ENCODE measurements at regions not wholly inside any gene's neighbourhood (a gene's known extent, or its start where the extent isn't known, plus 50 kb on each side); places are given as distances from the start of the nearest gene placed in this dataset.

DNA sequence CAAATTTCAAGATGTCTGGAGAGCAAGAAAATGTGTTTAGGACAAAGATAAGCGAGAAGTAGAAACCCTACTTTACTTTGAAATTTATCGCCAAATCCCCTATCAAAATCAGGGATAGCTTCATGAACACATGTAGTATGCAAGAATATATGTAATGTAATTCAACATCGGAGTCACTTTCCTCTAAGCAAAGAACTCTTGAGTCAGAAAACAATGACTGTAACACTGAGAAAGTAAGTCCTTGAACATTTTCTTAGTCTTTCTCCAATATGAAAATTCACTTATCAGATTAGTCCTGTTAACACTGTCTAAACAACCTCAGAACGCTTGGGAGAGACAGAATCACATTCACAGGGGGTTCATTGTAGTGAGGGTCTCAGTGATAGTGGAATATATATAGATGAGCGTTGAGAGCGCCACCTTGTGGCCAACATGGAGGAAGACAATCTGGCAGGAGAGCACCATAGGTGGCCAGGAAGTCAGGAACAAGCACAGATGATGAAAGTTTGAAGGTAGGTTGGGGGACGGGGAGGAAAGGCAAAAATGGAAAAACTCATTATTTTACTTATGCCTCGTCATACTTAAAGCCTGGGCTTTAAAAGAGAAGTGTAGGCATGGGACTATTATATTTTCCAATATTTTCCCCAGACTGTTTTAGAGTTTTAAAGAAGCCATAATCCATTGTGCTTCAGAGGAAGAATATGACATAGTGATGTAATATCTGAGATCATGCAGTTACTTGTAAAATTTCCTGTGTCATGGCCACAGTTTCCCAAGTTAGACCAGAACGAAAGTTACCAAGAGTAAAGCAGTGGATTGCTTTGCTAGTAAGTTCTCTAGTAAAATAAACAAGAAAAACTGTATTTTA is 115.5 kb upstream of the GNAI1 start:
- Histone ChIP-seq H3K27me3 (replicated peaks; ENCODE audit: control insufficient read depth, insufficient read depth, low read length) (no peaks in the 10 kb centered on the region), H3K36me3 (ENCODE audit: control insufficient read depth, insufficient read depth, low read length) (no peaks in the 10 kb centered on the region), H3K4me3 (replicated peaks; ENCODE audit: low read depth, low read length) (no peak overlapping the region)
- no peak for DNase-seq (ENCODE audit: extremely low read depth, insufficient read length)
- peak; percentile 83 for TF ChIP-seq CTCF (IDR thresholded peaks at IDR 0.05; ENCODE audit: insufficient read depth, low read length, poor library complexity, severe bottlenecking)

DNA sequence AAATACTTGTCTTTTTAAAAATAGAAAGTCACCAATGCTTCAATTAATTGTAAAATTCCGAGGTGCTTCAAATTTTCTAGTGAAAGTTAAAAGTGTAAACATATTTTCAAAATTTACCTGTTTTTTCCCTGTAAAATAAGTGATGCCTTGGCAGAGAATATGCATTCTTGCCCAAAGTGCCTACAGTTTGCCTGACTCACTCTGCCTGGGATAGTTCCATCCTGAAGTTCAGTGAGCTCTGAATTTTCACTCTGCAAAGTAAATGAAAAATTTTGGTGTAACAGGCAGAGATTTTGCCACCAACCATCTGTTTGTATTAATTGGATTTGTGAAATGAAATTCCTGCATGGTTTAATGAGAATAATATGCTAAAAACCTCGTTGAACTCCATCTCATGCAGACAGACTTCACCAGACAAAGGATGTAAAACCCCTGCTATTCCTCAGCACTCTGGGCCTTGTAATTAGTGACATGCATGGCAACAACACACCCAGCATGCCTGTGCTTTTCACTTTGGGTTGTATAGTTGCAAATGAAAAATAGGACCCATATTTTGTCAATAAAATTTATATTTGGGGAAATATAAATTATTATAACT is 117.4 kb upstream of the GNAI1 start:
- no peak overlapping the region for H3K4me3 ChIP-seq (replicated peaks; ENCODE audit: low read depth, low read length)
- TF ChIP-seq CTCF (IDR thresholded peaks at IDR 0.05; ENCODE audit: insufficient read depth, low read length, poor library complexity, severe bottlenecking) = no peak
- no peaks in the 10 kb centered on the region for H3K27me3 ChIP-seq (replicated peaks; ENCODE audit: control insufficient read depth, insufficient read depth, low read length)
- no peak for DNase-seq (ENCODE audit: extremely low read depth, insufficient read length)
- H3K36me3 ChIP-seq (ENCODE audit: control insufficient read depth, insufficient read depth, low read length) = no peaks in the 10 kb centered on the region

DNA sequence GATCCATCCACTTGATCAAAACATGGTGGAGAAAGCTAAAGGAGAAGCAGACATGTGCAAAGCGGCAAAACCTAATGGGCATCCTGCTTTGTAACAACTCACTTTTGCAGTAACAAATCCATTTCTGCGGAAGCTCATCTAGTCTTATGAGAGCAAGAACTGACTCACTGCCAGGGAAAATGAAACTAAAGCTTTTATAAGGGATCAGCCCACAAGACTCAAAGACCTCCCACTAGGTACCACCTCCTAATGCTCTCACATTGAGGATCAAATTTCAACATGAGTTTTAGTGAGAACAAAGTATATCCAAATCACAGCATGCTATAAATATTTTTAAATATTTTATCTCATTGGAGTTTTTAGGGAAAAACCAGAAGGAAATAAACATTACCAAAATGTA is 120.1 kb upstream of the GNAI1 start:
- Histone ChIP-seq H3K4me3 (replicated peaks; ENCODE audit: low read depth, low read length) (no peak overlapping the region), H3K27me3 (replicated peaks; ENCODE audit: control insufficient read depth, insufficient read depth, low read length) (no peaks in the 10 kb centered on the region), H3K36me3 (ENCODE audit: control insufficient read depth, insufficient read depth, low read length) (no peaks in the 10 kb centered on the region)
- no peak for DNase-seq (ENCODE audit: extremely low read depth, insufficient read length)
- TF ChIP-seq CTCF (IDR thresholded peaks at IDR 0.05; ENCODE audit: insufficient read depth, low read length, poor library complexity, severe bottlenecking) = no peak

GRCh38 chr7:80008039-80008438 is 126.6 kb upstream of the GNAI1 start:
- DNase-seq (ENCODE audit: extremely low read depth, insufficient read length) = no peak
- no peak for TF ChIP-seq CTCF (IDR thresholded peaks at IDR 0.05; ENCODE audit: insufficient read depth, low read length, poor library complexity, severe bottlenecking)
- H3K4me3 ChIP-seq (replicated peaks; ENCODE audit: low read depth, low read length) = no peak overlapping the region

DNA sequence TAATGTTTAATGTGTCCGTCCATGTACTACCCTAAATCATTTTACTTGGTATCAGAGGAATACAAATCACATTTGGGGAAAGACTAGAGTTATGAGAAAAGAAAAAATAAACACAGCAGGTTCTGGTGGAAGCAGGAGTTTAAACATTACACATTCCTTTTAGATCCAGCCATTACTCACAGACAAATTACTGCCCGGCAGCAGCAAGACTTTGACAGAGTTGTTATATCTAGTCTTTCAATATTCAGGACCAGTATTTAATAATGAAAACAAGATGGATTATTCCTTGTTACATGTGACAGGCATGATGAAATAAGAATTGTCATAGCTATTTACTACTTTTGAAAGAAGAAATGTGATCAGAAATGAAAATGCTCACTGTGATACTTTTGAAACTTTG is 131.8 kb upstream of the GNAI1 start:
- H3K27me3 ChIP-seq (replicated peaks; ENCODE audit: control insufficient read depth, insufficient read depth, low read length) = no peaks in the 10 kb centered on the region
- no peak for DNase-seq (ENCODE audit: extremely low read depth, insufficient read length)
- TF ChIP-seq CTCF (IDR thresholded peaks at IDR 0.05; ENCODE audit: insufficient read depth, low read length, poor library complexity, severe bottlenecking) = no peak
- H3K4me3 ChIP-seq (replicated peaks; ENCODE audit: low read depth, low read length) = no peak overlapping the region
- H3K36me3 ChIP-seq (ENCODE audit: control insufficient read depth, insufficient read depth, low read length) = no peaks in the 10 kb centered on the region

More at GRCh38 chr7:80008039-80008438, 126.6 kb upstream of the GNAI1 start:
- Histone ChIP-seq H3K27me3 (replicated peaks; ENCODE audit: control insufficient read depth, insufficient read depth, low read length) (no peaks in the 10 kb centered on the region), H3K36me3 (ENCODE audit: control insufficient read depth, insufficient read depth, low read length) (no peaks in the 10 kb centered on the region)

All from GM06990 (cell line).